ENCODE measurements at regions not wholly inside any gene's neighbourhood (a gene's known extent, or its start where the extent isn't known, plus 50 kb on each side); places are given as distances from the start of the nearest gene placed in this dataset.

GRCh38 chr9:99401680-99402504 lies 179.8 kb downstream of the SEC61B start:
- no peak for DNase-seq (ENCODE audit: low spot score)

DNA sequence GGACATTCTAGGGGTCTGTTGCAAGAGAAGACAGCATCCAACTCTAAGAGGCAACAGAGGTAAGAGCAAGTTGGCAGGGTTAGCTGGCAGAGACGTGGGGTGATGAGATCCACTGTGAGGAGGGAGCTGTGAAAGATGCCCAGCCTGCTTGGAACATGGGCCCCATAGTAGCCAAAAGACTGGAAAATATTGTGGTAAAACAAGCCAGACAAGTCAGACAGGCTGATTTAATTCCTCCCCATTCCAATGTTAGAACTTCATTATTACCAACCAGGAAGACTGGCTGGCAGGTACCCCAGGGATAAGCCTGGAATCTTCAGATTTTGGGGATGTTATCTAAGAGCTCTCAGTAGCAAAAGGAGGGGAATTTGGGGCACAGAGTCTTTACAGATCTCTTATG lies 181.3 kb downstream of the SEC61B start:
- DNase-seq (ENCODE audit: low spot score): no peak

DNA sequence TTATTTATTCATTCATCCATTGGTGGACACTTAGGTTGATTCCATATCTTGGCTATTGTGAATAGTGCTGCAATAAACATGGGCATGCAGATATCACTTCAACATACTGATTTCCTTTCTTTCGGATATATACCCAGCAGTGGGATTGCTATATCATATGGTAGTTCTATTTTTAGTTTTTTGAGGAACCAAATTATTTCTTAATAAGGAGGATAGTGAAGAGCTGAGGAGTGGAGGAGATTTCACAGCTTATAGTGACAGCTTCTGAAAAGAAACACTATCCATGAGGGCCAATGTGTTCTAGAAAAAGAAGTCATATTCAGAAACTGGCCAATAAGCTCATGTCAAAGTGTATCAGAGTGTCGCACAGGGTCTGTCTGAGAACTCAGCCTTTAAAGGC lies 183.3 kb downstream of the SEC61B start:
- no peak for DNase-seq (ENCODE audit: low spot score)

DNA sequence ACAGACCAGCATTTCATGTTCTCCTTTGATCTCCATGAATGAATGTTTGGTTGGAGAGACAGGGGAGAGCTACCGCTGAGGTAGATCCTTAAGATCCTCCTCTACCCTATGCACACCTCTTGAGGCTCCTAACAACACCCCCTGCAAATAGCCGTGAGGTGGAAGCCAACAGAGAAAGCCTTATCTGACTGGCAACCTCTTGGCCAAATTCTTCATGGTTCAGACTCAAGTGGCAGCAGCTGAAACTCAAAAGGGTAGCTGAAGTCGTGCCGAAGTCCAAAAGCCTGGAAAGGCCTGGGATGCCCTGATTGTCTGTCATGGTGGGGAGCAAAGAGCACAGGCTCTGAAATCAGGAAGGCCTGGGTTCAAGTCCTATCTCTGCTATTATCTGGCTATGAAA lies 184.9 kb downstream of the SEC61B start:
- DNase-seq (ENCODE audit: low spot score): no peak

DNA sequence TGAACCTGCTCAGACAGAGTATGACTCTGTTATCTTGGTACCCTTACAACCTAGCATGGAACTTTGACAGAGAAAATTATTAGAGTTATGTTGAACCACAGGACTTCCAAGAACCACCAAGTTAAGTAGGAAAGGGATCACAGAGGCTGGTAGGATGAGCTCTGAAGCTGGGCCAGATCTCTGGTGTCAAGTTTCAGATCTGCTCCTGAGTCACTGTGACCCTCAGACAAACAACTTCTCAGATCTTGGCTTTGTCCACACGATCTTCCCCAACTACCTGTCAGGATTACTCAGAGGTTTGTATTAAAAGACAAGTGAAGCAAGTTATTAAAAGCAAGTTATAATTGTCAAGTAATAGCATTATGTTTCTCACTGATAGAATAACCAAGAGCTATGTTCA lies 189.0 kb downstream of the SEC61B start:
- no peak for DNase-seq (ENCODE audit: low spot score)

DNA sequence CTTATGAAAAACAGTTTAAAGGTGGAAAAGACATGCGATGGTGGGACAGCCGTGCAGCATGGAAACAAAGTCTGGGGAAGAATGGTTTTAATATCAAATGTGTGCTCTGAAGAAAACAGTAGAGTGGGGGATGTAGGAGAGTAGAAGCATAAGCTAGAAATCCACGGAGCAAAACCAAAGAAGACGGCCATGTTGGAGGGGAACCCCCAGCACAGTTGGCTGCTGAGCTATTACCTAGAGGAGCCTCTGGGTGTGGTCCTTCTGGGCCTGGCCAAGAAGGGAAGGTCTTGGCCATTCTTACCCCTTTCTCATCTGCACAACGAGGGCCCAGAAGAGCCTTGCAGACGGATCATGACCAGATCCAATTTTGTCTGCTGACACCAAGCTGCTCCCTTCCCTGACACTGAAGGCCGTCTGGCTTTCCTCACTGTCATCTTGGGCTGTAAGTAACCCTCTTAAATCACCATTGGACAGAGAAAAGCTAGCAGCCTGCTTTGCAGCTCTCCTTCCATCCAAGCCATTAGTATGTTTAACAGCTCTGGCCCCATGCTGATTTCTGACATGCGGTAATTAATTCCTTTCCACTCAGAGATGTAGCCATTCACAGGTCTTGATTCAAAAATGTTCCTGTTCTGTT lies 189.5 kb downstream of the SEC61B start:
- DNase-seq (ENCODE audit: low spot score): no peak

DNA sequence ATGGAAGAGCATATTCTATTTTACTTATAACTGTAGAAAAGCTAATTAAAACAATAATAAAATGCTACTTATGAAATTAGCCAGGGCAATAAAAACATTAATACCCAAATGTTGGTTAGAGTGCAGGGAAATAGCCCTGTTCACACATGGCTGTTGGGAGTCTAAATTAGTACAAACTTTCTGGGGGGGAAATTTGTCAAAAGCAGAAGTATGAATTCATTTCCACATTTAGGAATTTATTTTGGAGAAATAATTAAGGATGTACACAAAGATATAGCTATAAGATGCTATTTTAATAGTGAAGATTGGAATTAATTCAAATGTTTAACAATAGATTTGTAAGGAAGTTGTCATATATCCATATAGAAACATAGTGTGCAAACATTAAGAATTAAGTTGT lies 190.5 kb downstream of the SEC61B start:
- DNase-seq (ENCODE audit: low spot score): no peak

- no peak for DNase-seq (ENCODE audit: low spot score)
These were observed 192.2 kb downstream of the SEC61B start for GRCh38 chr9:99414321-99414720.

- no peak for DNase-seq (ENCODE audit: low spot score)
These were observed 193.5 kb downstream of the SEC61B start for GRCh38 chr9:99415606-99416005.

DNA sequence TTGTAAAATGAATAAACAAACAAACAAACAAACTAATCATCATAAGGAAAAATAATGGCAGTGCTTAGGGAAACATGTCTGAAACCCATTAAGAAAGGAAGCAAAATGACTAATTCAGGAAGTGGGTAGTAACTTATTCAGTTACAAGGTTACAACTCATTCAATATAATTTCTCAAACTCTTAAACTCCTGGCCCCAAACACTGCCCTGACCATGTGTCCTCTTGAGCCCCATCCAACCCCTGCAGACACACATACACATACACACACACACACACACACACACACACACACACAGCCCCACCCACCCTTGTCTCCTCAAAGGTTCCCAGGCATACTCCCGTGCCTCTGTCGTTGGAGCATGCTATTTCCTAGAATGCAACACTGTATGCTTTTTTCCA lies 193.9 kb downstream of the SEC61B start:
- no peak for DNase-seq (ENCODE audit: low spot score)

DNA sequence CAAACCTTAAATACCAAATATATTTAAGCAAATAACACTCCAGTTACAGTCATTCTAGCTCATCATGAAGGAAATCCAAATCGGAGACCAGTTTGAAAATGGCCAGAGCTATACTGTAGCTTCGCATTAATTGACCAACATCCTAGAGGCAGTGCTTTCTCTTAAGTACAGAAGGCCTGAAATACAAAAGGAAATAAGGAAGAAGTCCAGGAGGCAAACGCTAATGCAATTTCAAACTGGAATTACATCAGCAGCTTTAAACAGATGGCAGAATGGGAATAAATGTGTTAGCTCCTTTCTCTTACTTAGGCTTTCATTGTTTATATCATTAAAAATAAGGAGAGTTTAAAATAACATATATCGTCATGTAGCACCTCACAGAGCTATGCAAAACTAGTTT lies 197.0 kb downstream of the SEC61B start:
- DNase-seq (ENCODE audit: low spot score): no peak

DNA sequence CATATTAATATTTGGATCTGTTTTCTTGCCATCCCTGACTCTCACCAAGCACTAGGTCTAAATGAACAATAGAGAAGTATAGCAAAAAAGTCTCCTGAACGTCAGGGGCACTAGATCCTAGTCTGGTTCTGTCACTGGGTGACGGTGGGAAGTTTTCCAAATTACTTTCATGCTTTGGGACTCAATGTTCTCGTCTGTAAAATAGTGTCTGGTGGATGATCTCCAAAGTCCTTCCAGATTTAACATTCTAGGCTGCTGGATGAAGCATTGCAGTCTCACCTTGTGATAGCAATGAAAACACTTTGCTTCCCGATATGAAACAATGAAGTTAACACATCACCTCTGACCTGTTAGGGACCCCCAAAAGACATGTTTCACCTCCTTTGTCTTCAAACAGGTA lies 199.3 kb downstream of the SEC61B start:
- no peak for DNase-seq (ENCODE audit: low spot score)

DNA sequence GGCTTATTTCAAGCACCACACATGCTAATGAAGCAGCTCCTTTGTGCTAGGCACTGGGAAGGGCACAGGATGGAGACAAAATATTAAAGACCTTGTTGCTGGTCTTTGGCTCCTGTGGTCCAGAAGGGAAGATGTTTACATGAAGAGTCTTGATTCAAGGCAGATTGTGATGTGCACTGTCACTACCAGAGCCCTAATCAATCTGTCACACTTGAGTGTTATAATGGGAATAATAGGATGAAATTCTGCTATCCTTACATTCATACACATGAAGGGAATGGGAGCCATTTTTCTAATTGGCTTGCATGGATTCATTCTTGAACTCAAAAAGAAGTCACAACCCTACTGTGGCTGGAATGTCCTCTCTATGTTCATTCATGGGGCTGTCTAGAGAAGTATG lies 203.0 kb downstream of the SEC61B start:
- DNase-seq (ENCODE audit: low spot score): no peak

DNA sequence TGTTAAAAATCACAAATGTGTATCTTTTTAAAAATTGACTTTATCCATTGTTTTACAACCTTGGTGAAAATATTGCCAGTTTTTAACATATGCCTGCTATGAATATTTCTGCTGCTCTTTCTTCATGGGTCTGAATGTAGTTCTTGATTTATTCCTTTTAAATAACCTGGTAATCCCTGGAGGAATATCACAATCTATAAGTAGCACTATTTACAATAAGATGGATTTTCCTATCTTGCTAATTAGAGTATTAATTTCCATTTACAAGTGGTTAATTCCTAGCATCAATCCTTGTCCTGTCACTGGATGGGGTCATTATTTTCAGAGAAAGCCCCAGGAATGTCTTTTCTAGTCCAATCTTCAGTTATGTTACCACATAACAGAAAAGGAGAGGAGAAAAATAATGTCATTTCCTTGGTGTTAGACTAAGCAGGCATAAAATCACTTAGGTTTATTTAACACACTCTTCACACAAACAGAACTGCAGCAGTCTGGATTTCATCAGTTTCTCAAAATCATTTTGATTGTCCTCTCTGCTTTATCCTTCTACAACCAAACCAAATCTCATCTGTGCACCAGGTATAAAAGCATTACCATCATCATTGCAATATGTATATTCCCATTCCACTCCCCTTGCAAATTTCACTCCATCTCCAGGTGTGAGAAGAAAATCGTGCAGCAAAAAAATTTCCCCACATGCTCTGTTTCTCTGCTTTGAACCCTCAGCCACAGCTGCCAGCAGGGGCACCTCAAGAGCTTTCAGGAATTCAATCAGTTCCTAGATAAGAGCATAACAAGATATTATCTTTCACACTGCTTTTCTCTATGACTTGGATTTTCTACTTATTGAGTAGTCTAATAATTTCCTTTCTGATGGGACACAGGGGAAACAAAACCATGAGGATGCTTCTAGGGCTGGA lies 204.1 kb downstream of the SEC61B start:
- no peak for DNase-seq (ENCODE audit: low spot score)

GRCh38 chr9:99427260-99427659 lies 205.2 kb downstream of the SEC61B start:
- DNase-seq (ENCODE audit: low spot score): no peak

GRCh38 chr9:99430301-99430700 lies 208.2 kb downstream of the SEC61B start:
- DNase-seq (ENCODE audit: low spot score): no peak

DNA sequence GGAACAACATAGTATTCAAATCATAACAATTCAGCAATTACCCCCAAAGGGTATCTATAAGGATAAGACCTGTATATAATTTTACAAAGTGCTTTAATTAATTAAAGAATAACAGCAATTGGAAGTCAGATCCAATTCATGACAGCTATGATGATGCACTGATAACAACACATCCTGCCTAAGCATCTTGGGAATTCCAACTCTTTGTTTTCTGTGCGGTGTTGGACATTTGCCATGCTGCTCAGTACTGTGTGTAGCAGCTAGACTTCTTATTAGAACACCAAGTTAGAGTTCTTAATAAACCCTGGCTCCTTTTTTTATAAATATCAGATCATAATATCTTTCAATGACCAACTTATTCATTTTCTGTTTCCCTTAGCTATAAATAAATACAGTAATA lies 209.0 kb downstream of the SEC61B start:
- no peak for DNase-seq (ENCODE audit: low spot score)

GRCh38 chr9:99432075-99432474 lies 210.0 kb downstream of the SEC61B start:
- DNase-seq (ENCODE audit: low spot score): no peak

- no peak for DNase-seq (ENCODE audit: low spot score)
These were observed 211.0 kb downstream of the SEC61B start for GRCh38 chr9:99433095-99433494.

DNA sequence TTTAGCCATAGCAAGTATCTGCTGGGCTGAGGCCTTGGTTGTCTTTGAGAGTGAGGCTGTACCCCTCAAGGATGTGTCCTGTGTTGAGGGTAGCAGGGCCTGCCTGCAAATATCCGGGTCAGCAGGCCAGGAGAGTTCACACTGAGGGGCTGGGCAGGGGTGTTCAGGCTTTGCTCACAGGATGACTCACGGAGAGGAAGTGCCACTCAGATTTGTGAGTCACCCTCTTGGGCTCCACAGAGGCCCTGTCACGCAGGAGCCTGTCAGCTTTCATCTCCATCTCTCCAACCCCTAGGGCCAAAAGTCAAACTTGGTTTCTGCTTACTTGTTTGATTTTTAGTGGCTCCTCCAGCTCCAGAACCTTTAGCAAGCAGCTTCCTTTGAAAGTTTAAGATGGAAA lies 211.5 kb downstream of the SEC61B start:
- peak; percentile 56 for DNase-seq (ENCODE audit: low spot score)

- DNase-seq (ENCODE audit: low spot score): no peak
These were observed 214.5 kb downstream of the SEC61B start for GRCh38 chr9:99436616-99437015.

DNA sequence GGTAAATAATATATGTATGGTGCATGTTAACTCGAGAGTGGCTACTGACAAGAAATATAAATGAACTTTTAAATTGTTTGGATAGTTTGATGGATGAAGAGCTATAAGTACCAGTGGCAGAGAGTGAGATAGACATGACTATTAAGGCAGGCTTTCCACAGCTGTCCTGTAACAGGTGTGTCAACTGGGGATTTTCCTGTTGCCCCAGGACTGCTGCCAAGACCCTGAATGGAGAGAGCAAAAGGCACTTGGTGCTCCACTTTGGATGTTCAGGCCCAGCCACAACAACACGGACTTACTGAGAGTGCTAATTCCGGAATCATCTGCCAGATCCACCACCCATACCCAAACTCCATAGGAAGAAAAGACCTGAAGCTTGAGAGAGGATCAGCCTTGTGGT lies 215.1 kb downstream of the SEC61B start:
- DNase-seq (ENCODE audit: low spot score): no peak

DNA sequence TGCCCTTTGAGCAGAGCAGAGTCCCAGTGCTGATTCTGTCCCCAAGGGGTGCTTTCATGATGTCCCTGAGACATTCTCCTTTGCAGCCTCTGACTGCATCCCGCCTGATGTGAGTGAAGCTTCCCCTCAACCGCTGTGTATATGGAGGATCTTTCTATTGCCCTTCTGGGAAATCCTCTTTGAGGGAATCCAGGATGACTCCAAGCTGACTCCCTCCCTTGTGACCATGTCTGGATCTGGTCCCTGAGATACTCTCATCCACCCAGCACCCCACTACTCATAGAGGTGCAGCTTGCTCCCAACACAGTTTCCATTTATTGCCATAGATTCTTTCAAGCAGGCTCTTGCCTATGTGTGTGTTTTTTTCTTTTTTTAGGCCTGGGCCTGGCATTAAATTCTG lies 216.5 kb downstream of the SEC61B start:
- DNase-seq (ENCODE audit: low spot score): no peak
